ENCODE measurements at regions not wholly inside any gene's neighbourhood (a gene's known extent, or its start where the extent isn't known, plus 50 kb on each side); places are given as distances from the start of the nearest gene placed in this dataset.

- TF ChIP-seq CTCF (IDR thresholded peaks at IDR 0.05) (no peak), POLR2AphosphoS5 (IDR thresholded peaks at IDR 0.05; ENCODE audit: low read depth, low read length) (no peak), SIN3A (IDR thresholded peaks at IDR 0.05; ENCODE audit: borderline replicate concordance, insufficient read depth, low read depth, low read length) (no peak), TCF7L2 (IDR thresholded peaks at IDR 0.05; ENCODE audit: low read depth, low read length) (no peak)
- TF ChIP-seq, protein P1, sequence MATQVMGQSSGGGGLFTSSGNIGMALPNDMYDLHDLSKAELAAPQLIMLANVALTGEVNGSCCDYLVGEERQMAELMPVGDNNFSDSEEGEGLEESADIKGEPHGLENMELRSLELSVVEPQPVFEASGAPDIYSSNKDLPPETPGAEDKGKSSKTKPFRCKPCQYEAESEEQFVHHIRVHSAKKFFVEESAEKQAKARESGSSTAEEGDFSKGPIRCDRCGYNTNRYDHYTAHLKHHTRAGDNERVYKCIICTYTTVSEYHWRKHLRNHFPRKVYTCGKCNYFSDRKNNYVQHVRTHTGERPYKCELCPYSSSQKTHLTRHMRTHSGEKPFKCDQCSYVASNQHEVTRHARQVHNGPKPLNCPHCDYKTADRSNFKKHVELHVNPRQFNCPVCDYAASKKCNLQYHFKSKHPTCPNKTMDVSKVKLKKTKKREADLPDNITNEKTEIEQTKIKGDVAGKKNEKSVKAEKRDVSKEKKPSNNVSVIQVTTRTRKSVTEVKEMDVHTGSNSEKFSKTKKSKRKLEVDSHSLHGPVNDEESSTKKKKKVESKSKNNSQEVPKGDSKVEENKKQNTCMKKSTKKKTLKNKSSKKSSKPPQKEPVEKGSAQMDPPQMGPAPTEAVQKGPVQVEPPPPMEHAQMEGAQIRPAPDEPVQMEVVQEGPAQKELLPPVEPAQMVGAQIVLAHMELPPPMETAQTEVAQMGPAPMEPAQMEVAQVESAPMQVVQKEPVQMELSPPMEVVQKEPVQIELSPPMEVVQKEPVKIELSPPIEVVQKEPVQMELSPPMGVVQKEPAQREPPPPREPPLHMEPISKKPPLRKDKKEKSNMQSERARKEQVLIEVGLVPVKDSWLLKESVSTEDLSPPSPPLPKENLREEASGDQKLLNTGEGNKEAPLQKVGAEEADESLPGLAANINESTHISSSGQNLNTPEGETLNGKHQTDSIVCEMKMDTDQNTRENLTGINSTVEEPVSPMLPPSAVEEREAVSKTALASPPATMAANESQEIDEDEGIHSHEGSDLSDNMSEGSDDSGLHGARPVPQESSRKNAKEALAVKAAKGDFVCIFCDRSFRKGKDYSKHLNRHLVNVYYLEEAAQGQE (IDR thresholded peaks at IDR 0.05; ENCODE audit: insufficient read depth in 1 of 2, low read depth in 2 of 2, low read length in 1 of 2): no peak
Measured at GRCh38 chr3:189457201-189457607, 174.0 kb upstream of the TP63 start.
